ENCODE measurements at regions not wholly inside any gene's neighbourhood (a gene's known extent, or its start where the extent isn't known, plus 50 kb on each side); places are given as distances from the start of the nearest gene placed in this dataset.

DNA sequence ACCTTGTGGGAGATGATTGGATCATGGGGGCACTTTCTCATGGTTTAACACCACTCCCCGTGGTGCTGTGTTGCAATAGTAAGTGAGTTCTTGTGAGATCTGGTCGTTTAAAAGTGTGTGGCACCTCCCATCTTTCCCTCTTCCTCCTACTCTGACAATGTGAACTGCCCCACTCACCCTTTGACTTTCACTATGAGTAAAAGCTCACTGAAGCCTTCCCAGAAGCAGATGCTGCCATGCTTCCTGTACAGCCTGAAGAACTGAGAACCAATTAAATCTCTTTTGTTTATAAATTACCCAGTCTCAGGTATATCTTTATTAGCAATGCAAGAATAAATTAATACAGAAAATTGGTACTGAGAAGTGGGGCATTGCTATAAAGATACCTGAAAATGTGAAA lies 509.6 kb upstream of the CT83 start:
- no peak for TF ChIP-seq EZH2 (IDR thresholded peaks at IDR 0.05)
- no peak for TF ChIP-seq POLR2AphosphoS5 (IDR thresholded peaks at IDR 0.05; ENCODE audit: borderline replicate concordance, low read depth, low read length)
- TF ChIP-seq FOXP2 (optimal IDR thresholded peaks at IDR 0.05; ENCODE audit: control extremely low read depth, extremely low read length, insufficient read depth) = no peak

All from SK-N-MC (cell line).